A673 (cell line): ENCODE measurements at regions not wholly inside any gene's neighbourhood (a gene's known extent, or its start where the extent isn't known, plus 50 kb on each side); places are given as distances from the start of the nearest gene placed in this dataset.

Source experiments
- BruUV-seq: library from RNA; stranded (reverse); fragments of 400-500 nt; replicated peaks from 2 replicates; lab custom pipeline; 2021; lab: Mats Ljungman, UMichigan
- CTCF ChIA-PET: fragments of 300-600 bp; sonication (Branson Sonifier 250); formaldehyde crosslinking; loops from one replicate; lab custom pipeline; 2022; ENCODE audit warnings: antibody characterized with exemption; lab: Charles Lee
- POLR2A ChIA-PET: fragments of 300-600 bp; sonication (Branson Sonifier 250); formaldehyde crosslinking; loops from one replicate; lab custom pipeline; 2022; ENCODE audit warnings: antibody characterized with exemption; ENCODE audit not compliant: low non-redundant PET; lab: Charles Lee
- DNase-seq: peaks from one replicate; pipeline ENCODE4 v3.0.0-alpha.2; 2015; ENCODE audit warnings: low spot score
- H3K27ac ChIP-seq: fragments of 200-600 bp; sonication (generic); 2 replicates; pipeline ENCODE4 v1.5.1; 2016; ENCODE audit warnings: mixed run types, low read depth, mild to moderate bottlenecking, mixed read lengths, antibody characterized with exemption, low read length; ENCODE audit not compliant: poor library complexity, severe bottlenecking
- H3K27me3 ChIP-seq: fragments of 200-600 bp; sonication (generic); replicated peaks from 2 replicates; pipeline ENCODE4 v1.6.1; 2017; ENCODE audit warnings: mixed run types, low read depth, mild to moderate bottlenecking, mixed read lengths, antibody characterized with exemption, low read length; ENCODE audit not compliant: insufficient read depth, poor library complexity
- H3K36me3 ChIP-seq: fragments of 200-600 bp; sonication (generic); 2 replicates; pipeline ENCODE4 v1.6.1; 2016; ENCODE audit warnings: mixed run types, mild to moderate bottlenecking, mixed read lengths, antibody characterized with exemption, low read length; ENCODE audit not compliant: insufficient read depth, poor library complexity, severe bottlenecking
- H3K4me1 ChIP-seq: fragments of 200-600 bp; sonication (generic); 2 replicates; pipeline ENCODE4 v1.6.1; 2017; ENCODE audit warnings: mixed run types, mild to moderate bottlenecking, mixed read lengths, antibody characterized with exemption, low read length; ENCODE audit not compliant: insufficient read depth, poor library complexity, severe bottlenecking
- H3K4me3 ChIP-seq: fragments of 200-600 bp; sonication (generic); 2 replicates; pipeline ENCODE4 v1.5.1; 2016; ENCODE audit warnings: low read depth, mixed run types, mild to moderate bottlenecking, mixed read lengths, low read length; ENCODE audit not compliant: poor library complexity, severe bottlenecking
- H3K9me3 ChIP-seq: fragments of 200-600 bp; sonication (generic); 2 replicates; pipeline ENCODE4 v1.6.1; 2016; ENCODE audit warnings: mixed run types, low read depth, mild to moderate bottlenecking, mixed read lengths, antibody characterized with exemption, low read length; ENCODE audit not compliant: poor library complexity, severe bottlenecking
- EZH2 ChIP-seq: fragments of 200-600 bp; sonication (generic); IDR thresholded peaks from 2 replicates; pipeline ENCODE4 v1.6.1; 2017; ENCODE audit warnings: borderline replicate concordance, low read depth, mild to moderate bottlenecking, mixed read lengths, antibody characterized with exemption, low read length; ENCODE audit not compliant: poor library complexity, severe bottlenecking
- intact Hi-C: fragments of 100-400 bp; cut with micrococcal nuclease; formaldehyde crosslinking; loops from one replicate; pipeline ENCODE4 v1.10.0; 2022; ENCODE audit not compliant: unreplicated experiment
- TF ChIP-seq, protein P1 (sequence below): fragments of 300-800, 200-600 bp; sonication (generic); conservative IDR thresholded peaks from 2 replicates; pipeline ENCODE4 v1.5.1; 2017; ENCODE audit warnings: low read depth, mild to moderate bottlenecking, antibody characterized with exemption, low read length, moderate library complexity, mixed read lengths

DNA sequence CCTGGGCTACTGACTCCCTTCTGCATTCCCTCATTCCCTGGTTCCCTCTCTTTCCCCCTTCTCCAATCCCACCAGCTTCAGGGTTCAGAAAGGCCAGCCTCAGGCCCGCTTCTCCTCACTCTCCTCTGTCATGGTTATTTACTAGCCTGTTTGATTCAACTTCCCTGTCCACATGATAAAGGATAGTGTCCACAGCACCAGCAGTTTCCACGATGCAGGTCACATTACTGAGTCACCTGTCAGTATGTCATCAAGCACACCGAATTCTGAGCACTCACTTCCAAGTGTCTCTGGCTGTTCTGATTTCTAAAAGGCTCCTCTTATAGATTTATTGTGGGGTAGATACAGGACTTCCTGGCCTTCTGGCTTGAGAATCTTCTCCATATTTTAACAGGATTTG is 96.6 kb upstream of the CTNNB1 start:
- H3K36me3 ChIP-seq = no peaks in the 10 kb centered on the region
- no TSS peak for BruUV-seq
- intact Hi-C loops = no loop called here
- H3K9me3 ChIP-seq = no peaks in the 10 kb centered on the region
- no peak overlapping the region for H3K27ac ChIP-seq
- H3K4me1 ChIP-seq = no peaks in the 10 kb centered on the region
- POLR2A ChIA-PET = no interaction called here
- H3K4me3 ChIP-seq = no peak overlapping the region
- no peak for DNase-seq
- CTCF ChIA-PET = no interaction called here
- TF ChIP-seq, protein P1, sequence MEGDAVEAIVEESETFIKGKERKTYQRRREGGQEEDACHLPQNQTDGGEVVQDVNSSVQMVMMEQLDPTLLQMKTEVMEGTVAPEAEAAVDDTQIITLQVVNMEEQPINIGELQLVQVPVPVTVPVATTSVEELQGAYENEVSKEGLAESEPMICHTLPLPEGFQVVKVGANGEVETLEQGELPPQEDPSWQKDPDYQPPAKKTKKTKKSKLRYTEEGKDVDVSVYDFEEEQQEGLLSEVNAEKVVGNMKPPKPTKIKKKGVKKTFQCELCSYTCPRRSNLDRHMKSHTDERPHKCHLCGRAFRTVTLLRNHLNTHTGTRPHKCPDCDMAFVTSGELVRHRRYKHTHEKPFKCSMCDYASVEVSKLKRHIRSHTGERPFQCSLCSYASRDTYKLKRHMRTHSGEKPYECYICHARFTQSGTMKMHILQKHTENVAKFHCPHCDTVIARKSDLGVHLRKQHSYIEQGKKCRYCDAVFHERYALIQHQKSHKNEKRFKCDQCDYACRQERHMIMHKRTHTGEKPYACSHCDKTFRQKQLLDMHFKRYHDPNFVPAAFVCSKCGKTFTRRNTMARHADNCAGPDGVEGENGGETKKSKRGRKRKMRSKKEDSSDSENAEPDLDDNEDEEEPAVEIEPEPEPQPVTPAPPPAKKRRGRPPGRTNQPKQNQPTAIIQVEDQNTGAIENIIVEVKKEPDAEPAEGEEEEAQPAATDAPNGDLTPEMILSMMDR = no peak
- TF ChIP-seq EZH2 = no peak
- H3K27me3 ChIP-seq = no peaks in the 10 kb centered on the region

DNA sequence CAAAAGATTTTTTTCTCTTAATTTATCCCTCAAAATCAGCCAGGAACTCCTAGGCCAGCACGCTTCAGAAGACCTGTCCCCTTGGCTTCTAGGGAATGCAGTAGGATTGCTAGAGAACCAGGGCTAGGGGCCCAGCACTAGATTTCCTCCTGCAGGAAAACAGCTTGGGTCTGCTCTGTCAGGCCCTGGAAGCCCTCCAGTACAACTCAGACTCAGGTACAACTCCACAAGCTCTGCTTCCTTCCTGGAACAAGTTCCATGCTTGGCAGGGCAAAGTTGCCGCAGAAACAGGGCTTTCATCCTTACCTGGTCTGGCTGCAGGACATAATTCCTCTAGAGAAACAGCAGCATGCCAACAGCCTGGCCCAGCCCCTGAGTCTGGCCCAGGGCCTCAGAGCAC is 96.1 kb upstream of the CTNNB1 start:
- Histone ChIP-seq H3K4me1 (no peaks in the 10 kb centered on the region), H3K4me3 (no peak overlapping the region), H3K36me3 (no peaks in the 10 kb centered on the region), H3K27me3 (no peaks in the 10 kb centered on the region), H3K27ac (no peak overlapping the region), H3K9me3 (no peaks in the 10 kb centered on the region)
- intact Hi-C loops = no loop called here
- POLR2A ChIA-PET = no interaction called here
- TF ChIP-seq EZH2 = no peak
- TF ChIP-seq, protein P1 = no peak
- CTCF ChIA-PET = no interaction called here
- BruUV-seq = no TSS peak
- no peak for DNase-seq

DNA sequence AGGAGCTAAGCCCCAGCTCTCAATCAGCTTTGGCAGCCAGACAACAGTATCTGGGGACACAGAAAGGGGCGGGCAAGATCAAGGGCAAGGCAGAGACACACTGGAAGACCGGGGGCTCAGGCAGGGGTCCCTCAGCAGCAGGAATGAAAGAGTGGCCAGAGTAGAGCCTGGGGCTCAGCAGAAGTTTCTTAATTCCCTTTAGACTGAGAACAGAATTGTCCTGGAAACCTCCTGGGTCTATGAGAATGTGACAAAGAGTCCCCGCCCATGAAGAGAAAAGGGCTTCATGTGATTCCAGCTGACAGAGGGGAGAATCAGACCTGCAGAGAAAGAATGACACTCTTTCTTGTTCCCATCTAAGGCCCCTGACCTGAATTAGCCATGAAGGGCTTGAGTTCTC is 95.2 kb upstream of the CTNNB1 start:
- H3K36me3 ChIP-seq = no peaks in the 10 kb centered on the region
- H3K4me1 ChIP-seq = no peaks in the 10 kb centered on the region
- H3K9me3 ChIP-seq = no peaks in the 10 kb centered on the region
- no peak for DNase-seq
- no peak overlapping the region for H3K4me3 ChIP-seq
- BruUV-seq = no TSS peak
- CTCF ChIA-PET = no interaction called here
- POLR2A ChIA-PET = no interaction called here
- H3K27me3 ChIP-seq = no peaks in the 10 kb centered on the region
- no peak overlapping the region for H3K27ac ChIP-seq
- TF ChIP-seq EZH2 = no peak
- TF ChIP-seq, protein P1 = no peak
- intact Hi-C loops = no loop called here
